Type B pancreatic cell (in vitro differentiated cells): ENCODE measurements at regions not wholly inside any gene's neighbourhood (a gene's known extent, or its start where the extent isn't known, plus 50 kb on each side); places are given as distances from the start of the nearest gene placed in this dataset.

Experiments
- DNase-seq: peaks from one replicate; pipeline ENCODE4 v3.0.0; 2021; ENCODE audit warnings: mixed read lengths; ENCODE audit not compliant: unreplicated experiment; ENCODE audit errors: extremely low spot score
- H3K27ac Mint-ChIP-seq: 2 replicates; pipeline ENCODE4 v1.8.0; 2021; ENCODE audit warnings: mild to moderate bottlenecking, mixed read lengths
- H3K27me3 Mint-ChIP-seq: 2 replicates; pipeline ENCODE4 v1.8.0; 2021; ENCODE audit warnings: mixed read lengths
- H3K36me3 Mint-ChIP-seq: 2 replicates; pipeline ENCODE4 v1.8.0; 2021; ENCODE audit warnings: mixed read lengths
- H3K4me1 Mint-ChIP-seq: one replicate; pipeline ENCODE4 v1.8.0; 2021; ENCODE audit warnings: mixed read lengths; ENCODE audit not compliant: unreplicated experiment
- H3K4me3 Mint-ChIP-seq: 2 replicates; pipeline ENCODE4 v1.8.0; 2021; ENCODE audit warnings: mild to moderate bottlenecking, mixed read lengths
- H3K9me3 Mint-ChIP-seq: 2 replicates; pipeline ENCODE4 v1.8.0; 2021; ENCODE audit warnings: mixed read lengths
- CTCF ChIP-seq: fragments of 200-600 bp; sonication (generic); conservative IDR thresholded peaks from 2 replicates; pipeline ENCODE4 v1.5.0; 2021; ENCODE audit warnings: antibody characterized with exemption, mild to moderate bottlenecking

GRCh38 chr2:155810411-155810810 is 522.1 kb downstream of the NR4A2 start:
- no peak overlapping the region for H3K27ac Mint-ChIP-seq
- no peaks in the 10 kb centered on the region for H3K36me3 Mint-ChIP-seq
- TF ChIP-seq CTCF: no peak
- no peak for DNase-seq
- H3K27me3 Mint-ChIP-seq: no peaks in the 10 kb centered on the region
- H3K9me3 Mint-ChIP-seq: peaks cover 4% of the 10 kb centered on the region
- H3K4me3 Mint-ChIP-seq: no peak overlapping the region
- no peaks in the 10 kb centered on the region for H3K4me1 Mint-ChIP-seq

- Mint-ChIP-seq H3K27ac (no peak overlapping the region), H3K27me3 (no peaks in the 10 kb centered on the region), H3K9me3 (peaks cover 4% of the 10 kb centered on the region), H3K4me3 (no peak overlapping the region), H3K36me3 (no peaks in the 10 kb centered on the region), H3K4me1 (no peaks in the 10 kb centered on the region)
- TF ChIP-seq CTCF: no peak
- no peak for DNase-seq
These were observed 529.6 kb downstream of the NR4A2 start for GRCh38 chr2:155802888-155803287.

GRCh38 chr2:155792666-155793065 is 539.9 kb downstream of the NR4A2 start:
- H3K27ac Mint-ChIP-seq: no peak overlapping the region
- peaks cover 15% of the 10 kb centered on the region for H3K9me3 Mint-ChIP-seq
- TF ChIP-seq CTCF: no peak
- no peaks in the 10 kb centered on the region for H3K36me3 Mint-ChIP-seq
- no peaks in the 10 kb centered on the region for H3K4me1 Mint-ChIP-seq
- H3K4me3 Mint-ChIP-seq: no peak overlapping the region
- no peaks in the 10 kb centered on the region for H3K27me3 Mint-ChIP-seq
- no peak for DNase-seq

- H3K27ac Mint-ChIP-seq: no peak overlapping the region
- no peaks in the 10 kb centered on the region for H3K4me1 Mint-ChIP-seq
- H3K36me3 Mint-ChIP-seq: no peaks in the 10 kb centered on the region
- H3K4me3 Mint-ChIP-seq: no peak overlapping the region
- no peaks in the 10 kb centered on the region for H3K27me3 Mint-ChIP-seq
- H3K9me3 Mint-ChIP-seq: no peaks in the 10 kb centered on the region
- TF ChIP-seq CTCF: no peak
- no peak for DNase-seq
These were observed 562.0 kb downstream of the NR4A2 start for GRCh38 chr2:155770516-155770915.

- TF ChIP-seq CTCF: no peak
- no peak overlapping the region for H3K4me3 Mint-ChIP-seq
- H3K27ac Mint-ChIP-seq: no peak overlapping the region
- no peaks in the 10 kb centered on the region for H3K27me3 Mint-ChIP-seq
- no peaks in the 10 kb centered on the region for H3K4me1 Mint-ChIP-seq
- no peaks in the 10 kb centered on the region for H3K9me3 Mint-ChIP-seq
- no peaks in the 10 kb centered on the region for H3K36me3 Mint-ChIP-seq
- no peak for DNase-seq
These were observed 566.0 kb downstream of the NR4A2 start for GRCh38 chr2:155766342-155767115.
